IPS DF 19.7 (cell line): ENCODE measurements at regions not wholly inside any gene's neighbourhood (a gene's known extent, or its start where the extent isn't known, plus 50 kb on each side); places are given as distances from the start of the nearest gene placed in this dataset.
A peak's percentile ranks its signal among the peaks of the same experiment; 100 is the strongest.

Experiments
- DNase-seq: peaks from one replicate; pipeline ENCODE4 v3.0.0-alpha.2; 2013; ENCODE audit warnings: low read depth, low spot score

GRCh38 chr4:96767815-96768480 lies 928.1 kb downstream of the PDHA2 start:
- no peak for DNase-seq

- no peak for DNase-seq
Observed at GRCh38 chr4:96775501-96775900, 935.6 kb downstream of the PDHA2 start.

- DNase-seq, result no peak
Observed at GRCh38 chr4:96776920-96777527, 937.1 kb downstream of the PDHA2 start.

- no peak for DNase-seq
Observed at GRCh38 chr4:96784336-96784735, 944.4 kb downstream of the PDHA2 start.

- no peak for DNase-seq
Observed at GRCh38 chr4:96786306-96786705, 946.4 kb downstream of the PDHA2 start.

GRCh38 chr4:96787766-96788165 lies 947.9 kb downstream of the PDHA2 start:
- no peak for DNase-seq

GRCh38 chr4:96809563-96809962 lies 969.7 kb downstream of the PDHA2 start:
- DNase-seq, result no peak

- no peak for DNase-seq
Observed at GRCh38 chr4:96827086-96827485, 987.2 kb downstream of the PDHA2 start.

- DNase-seq, result no peak
Observed at GRCh38 chr4:96833831-96834230, 993.9 kb downstream of the PDHA2 start.

- no peak for DNase-seq
Observed at GRCh38 chr4:96835991-96836390, 996.1 kb downstream of the PDHA2 start.

GRCh38 chr4:96839441-96839840 lies 999.5 kb downstream of the PDHA2 start:
- DNase-seq, result no peak

GRCh38 chr4:96841801-96842200 lies 1001.9 kb downstream of the PDHA2 start:
- DNase-seq, result no peak

- DNase-seq, result no peak
Observed at GRCh38 chr4:96844858-96845490, 1005.1 kb downstream of the PDHA2 start.

GRCh38 chr4:96845819-96846218 lies 1005.9 kb downstream of the PDHA2 start:
- no peak for DNase-seq

GRCh38 chr4:96874657-96875056 lies 1034.8 kb downstream of the PDHA2 start:
- DNase-seq, result no peak

GRCh38 chr4:96879527-96879926 lies 1039.6 kb downstream of the PDHA2 start:
- DNase-seq, result no peak

GRCh38 chr4:96887857-96888256 lies 1048.0 kb downstream of the PDHA2 start:
- no peak for DNase-seq

- no peak for DNase-seq
Observed at GRCh38 chr4:96894621-96895020, 1054.7 kb downstream of the PDHA2 start.

GRCh38 chr4:96895826-96896225 lies 1055.9 kb downstream of the PDHA2 start:
- no peak for DNase-seq

- no peak for DNase-seq
Observed at GRCh38 chr4:96912716-96913115, 1072.8 kb downstream of the PDHA2 start.

- no peak for DNase-seq
Observed at GRCh38 chr4:96913441-96914080, 1073.7 kb downstream of the PDHA2 start.

GRCh38 chr4:96916711-96917110 lies 1076.8 kb downstream of the PDHA2 start:
- peak; percentile 7 for DNase-seq

GRCh38 chr4:96936886-96937285 lies 1097.0 kb downstream of the PDHA2 start:
- no peak for DNase-seq
